GM21447 (cell line): ENCODE measurements at regions not wholly inside any gene's neighbourhood (a gene's known extent, or its start where the extent isn't known, plus 50 kb on each side); places are given as distances from the start of the nearest gene placed in this dataset.
"Not testable (repeated sequence)": the region's sequence is repeated elsewhere in the genome, so short reads cannot be mapped to it uniquely, and the experiment has no call there.

Experiments used
- ATAC-seq: cut with Tn5 transposase; IDR thresholded peaks from one replicate; pipeline ENCODE4 v1.9.1; 2021; ENCODE audit not compliant: unreplicated experiment

DNA sequence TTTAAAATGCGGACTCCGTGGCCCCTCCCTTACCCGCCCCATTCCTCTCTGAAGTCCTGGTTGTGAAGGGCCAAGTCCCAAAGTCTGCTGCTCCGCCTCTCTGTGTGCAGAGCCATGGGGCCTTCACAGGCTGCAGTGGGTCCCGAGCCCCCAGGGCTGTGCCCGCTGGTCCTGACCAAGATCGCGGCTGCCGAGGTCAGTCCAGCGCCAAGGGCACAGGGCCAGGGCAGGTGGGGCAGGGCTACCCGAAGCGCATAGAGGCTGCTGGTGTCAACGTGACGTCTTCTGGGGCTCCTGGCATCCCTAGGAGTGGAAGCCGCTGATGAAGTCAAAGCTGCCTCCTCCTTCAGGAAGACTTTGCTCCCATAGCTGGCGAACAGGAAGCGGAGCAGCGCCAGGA, 858.8 kb downstream of the TUBA3C start:
- ATAC-seq, result not testable (repeated sequence)

DNA sequence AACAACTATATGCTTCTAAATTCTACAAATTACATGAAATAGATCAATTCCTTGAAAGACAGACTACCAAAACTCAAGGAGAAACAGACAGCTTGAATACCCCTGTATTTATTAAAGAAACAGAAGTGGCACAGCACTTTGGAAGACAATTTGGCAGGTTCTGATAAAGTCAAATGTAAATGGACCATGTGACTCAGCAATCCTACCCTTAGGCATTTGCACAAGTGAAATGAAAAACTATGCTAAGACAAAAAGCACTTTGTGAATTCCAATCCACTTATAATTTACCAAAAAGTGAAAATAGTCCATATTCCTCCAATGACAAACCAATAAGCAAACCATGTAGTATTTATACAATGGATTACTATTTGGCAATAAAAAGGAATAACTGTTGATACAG, 862.0 kb downstream of the TUBA3C start:
- ATAC-seq, result not testable (repeated sequence)

DNA sequence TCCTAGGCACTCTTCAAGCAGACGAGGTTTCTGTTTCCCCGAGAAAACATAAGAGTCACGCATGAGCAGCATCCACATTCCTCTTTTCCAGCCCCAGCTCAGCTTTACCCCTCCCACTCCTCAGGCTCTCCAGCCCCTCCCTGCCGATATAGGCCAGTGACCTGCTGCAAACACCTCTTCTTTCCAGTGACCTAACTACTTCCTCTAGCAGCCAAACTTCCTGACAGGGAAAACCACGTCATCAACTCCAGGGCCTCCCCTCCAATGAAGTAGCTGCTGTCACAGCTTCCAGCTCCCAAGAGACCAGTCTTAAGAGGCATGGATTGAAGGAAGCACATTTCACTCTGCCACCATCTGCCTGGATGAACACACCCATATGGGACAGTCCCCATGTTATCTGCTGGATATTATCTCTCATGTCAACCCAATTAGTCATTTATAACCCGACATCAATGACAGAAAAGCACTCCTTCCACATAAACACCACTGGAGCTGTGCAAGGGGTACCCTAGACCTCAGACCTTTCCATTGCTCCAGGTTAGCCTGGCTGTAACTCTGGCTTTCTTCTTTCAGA, 878.3 kb downstream of the TUBA3C start:
- ATAC-seq, result not testable (repeated sequence)

DNA sequence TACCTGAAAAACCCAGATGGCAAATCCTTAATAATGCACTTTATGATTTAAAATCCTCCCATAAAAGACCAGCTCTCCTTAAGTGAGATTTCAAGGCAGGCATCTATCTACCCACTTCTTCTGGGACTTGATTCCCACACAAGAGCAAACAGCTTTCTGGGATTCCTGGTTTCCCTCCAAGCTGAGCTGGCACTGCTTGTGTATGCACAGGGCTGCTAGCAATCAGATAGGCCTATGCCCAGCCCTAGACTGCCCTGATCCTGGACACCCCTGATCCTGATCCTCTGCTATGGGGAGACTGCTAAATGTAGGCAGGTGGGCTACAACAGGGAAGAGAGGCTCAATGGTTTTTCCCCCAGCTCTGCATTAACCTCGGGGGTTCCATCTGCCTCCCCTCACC, 880.7 kb downstream of the TUBA3C start:
- not testable (repeated sequence) for ATAC-seq

DNA sequence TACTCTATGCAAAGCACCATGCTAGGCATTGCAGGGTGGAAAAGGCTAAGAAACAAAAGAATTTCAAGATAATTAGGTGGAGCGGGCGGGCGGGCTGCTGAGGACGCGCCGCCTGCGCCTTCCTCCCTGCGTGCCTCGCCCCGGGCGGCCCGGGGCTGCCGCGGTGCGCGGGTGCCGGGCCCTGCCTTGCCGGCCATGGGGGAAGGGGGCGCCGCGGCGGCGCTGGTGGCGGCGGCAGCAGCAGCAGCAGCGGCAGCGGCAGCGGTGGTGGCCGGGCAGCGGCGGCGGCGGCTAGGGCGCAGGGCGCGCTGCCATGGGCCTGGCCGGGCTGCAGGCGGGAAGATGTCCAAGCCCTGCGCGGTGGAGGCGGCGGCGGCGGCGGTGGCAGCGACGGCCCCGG, 884.3 kb downstream of the TUBA3C start:
- ATAC-seq, result not testable (repeated sequence)

DNA sequence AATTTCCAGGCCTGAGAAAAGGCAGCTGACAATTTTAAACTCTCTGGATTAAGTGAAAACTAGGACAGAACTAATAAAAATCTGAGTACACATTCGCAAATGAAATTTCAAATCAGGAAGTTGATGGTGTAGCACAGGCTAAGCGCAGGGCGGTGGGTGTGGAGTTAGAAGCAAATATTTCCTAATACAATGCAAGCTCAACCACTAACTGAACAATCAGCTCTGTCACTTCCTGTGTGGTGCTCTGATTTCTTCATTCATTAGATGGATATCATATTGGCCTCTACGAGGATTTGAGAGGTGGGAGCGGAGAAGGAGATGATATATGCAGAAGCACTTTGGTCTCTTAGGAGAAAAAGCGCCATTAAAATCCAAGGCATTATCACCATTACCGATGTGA, 885.0 kb downstream of the TUBA3C start:
- not testable (repeated sequence) for ATAC-seq

DNA sequence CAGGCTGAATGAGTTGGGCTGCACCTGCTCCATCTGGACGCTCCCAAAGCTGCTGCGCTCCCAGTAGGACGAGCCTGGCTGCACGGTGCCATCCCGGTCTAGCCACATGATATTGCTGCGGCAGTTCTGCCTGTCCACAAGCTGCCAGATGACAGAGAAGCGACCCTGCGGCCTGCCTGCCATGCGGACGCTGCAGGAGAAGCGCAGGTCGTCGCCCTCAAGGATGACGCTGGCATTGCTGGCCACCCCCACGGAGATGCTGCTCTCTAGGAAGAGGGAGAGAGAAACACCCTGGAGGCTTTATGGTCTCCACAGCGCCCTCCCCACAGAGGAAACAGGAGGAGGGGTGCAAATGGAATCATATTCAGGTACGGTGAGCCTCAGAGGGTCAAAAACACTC, 887.3 kb downstream of the TUBA3C start:
- ATAC-seq, result not testable (repeated sequence)

DNA sequence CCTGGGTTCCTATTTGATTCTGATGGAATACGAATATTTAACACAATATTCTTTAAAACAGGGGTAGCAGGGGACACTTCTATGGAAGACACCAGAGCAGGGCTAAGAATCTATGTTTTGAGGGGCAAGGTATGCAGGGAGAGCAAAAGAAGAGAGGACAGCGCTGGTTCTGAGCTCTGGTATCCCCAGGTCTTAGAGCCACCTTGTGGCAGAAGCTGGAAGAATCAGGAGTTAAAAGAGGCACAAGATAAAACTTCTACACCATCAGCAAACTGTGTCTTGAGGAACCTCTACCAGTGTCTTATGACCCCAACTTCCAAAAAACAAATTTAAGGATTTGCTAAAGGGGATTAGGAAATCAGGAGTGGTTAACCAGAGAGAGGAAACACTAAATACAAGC, 894.8 kb downstream of the TUBA3C start:
- not testable (repeated sequence) for ATAC-seq

DNA sequence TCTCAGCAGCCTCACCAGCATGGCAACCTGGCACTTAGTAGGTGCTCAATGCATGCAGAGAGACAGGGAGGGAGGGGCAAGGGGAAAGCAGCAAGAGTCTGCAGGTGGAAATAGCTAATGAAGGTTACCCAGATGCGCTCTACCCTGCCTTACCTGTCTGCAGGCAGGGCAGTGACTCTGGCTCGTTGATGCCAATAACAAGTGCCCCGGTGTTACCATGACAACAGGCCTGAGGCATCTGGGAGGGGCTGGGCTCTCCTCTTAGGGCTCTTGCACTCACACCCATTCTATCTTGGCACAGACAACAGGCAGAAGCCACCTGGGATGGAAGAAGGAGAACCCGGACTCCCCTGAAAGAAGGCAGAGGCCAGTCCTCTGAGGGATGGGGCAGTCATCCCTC, 896.0 kb downstream of the TUBA3C start:
- ATAC-seq, result not testable (repeated sequence)

DNA sequence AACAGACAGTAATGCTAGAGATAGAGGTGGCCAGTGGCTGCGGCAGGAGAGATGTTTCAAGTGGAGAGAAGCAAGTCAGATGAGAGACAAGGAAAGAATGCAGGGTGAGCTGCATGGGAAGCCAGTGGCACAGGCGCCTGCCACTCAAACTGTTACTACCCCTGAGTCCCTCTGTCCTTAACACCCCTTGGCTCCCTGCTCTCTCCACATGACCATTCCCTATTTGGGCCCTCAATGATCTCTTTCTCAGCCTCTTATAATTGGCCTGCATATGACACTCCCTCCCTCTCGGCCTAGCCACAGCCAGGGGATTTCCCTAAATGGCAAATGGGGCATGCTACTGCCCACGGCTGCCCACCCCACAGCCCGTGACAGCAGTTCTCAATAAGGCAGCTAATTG, 897.6 kb downstream of the TUBA3C start:
- not testable (repeated sequence) for ATAC-seq

DNA sequence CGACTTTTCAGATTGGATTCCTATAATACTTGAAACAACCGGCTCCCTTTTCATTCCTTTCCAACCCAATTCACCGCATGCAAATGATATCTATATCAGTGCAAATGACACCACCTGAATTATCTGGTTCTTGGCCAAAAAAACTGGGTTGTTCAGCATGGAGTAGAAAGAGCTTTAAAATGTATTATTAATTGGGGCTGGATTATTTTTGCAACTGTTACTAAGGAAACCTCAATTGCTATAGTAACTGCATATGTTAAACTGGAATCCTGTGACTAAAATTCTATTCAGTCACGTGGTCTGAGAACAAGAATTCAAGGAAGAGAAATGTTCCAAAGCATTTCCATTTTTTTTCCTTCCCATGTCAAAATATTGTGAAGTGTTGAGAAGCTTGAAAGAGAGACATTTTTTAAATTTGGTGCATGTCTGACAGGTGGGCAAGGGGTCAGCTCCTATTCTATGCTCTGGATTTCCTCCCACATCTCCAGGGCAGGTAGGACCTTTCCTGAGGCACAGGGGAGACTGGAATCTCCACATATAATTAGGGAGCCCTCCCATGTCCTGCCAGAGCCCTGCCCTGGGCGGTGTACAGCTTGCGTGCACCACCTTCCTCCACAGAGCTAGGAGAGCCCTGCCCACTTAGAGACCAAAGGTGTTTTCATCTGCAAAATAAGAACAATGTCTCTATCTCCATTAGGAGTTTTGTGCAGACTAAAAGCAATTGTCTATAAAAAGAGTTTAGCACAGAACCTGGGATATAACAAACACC, 899.6 kb downstream of the TUBA3C start:
- not testable (repeated sequence) for ATAC-seq

DNA sequence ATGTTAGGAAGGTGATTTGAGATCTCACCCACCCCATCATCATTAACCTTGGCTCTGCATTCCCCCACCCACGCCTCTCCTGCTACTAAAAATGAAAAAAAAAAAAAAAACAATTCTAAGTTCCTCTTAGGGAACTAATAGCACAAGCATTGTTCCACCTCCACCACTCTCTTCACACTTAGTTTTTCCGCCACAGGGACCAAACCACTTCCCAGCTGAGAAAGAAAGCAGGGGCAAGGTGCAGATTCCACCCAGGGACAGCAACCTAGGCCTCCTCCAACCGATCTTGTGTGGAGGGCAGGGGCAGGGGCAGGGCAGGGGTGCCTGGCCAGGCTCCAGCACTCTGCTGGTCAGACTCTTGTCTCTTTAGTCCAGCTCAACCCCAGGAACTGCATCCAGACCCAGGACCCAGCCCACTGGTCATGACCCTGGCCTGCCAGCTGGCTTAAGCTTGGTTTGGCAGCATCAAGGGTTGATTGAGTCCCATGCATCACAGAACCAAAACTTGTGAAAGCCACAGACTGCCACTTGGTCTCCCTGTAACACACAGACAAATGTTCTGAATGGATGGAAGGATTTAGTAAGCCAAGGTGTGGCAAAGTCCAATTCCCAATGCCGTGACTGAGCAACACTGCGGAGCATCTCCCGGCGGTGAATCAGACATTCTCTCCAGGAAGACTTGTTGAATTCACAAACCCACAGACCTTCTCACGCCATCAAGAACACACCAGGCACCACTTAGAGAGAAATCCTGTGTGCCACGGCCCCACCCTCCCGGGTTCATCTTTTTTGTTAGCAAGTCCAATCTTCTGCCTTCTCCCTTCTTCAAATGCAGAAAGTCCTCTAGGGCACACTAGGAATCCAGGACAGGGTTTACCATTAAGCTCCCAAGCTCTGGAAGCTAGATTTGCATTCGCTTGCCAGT, 900.5 kb downstream of the TUBA3C start:
- ATAC-seq, result not testable (repeated sequence)

DNA sequence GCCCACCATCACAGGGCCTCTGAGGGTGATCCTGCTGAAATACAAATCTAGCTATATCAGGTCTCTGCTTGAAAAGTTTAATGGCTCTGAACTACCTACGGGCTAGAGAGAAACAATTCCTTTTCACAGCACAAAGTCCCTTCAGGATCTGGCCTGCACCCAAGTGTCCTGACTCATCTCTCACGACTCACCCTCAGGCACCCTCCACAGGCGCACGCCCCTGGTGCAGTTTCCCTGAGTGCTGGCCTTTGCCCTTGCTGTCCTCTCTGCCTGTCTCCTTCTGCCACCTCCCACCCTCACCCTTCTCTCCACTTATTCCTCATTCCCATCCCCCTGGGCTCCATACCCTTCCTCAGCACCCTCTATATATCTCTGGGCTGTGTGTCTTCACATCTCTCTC, 901.7 kb downstream of the TUBA3C start:
- ATAC-seq, result not testable (repeated sequence)

DNA sequence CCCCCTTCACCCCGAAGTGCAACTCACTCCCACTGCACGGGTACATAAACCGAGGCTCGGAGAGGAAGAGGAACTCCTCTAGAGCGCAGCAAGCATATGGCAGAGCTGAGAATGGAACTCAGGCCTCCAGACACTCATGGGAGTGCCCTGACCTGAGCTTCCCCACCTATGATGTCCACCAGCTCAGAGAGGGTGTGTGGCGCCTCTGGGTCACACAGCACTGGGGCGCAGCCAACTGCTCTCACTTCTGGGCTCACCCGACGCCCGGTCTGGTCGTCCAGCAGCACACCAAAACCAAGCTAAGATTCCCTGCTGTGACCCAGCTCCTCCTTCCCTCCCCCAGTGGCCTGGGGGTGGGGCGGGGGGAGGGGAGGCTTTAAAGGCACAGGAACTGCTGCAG, 904.3 kb downstream of the TUBA3C start:
- not testable (repeated sequence) for ATAC-seq

DNA sequence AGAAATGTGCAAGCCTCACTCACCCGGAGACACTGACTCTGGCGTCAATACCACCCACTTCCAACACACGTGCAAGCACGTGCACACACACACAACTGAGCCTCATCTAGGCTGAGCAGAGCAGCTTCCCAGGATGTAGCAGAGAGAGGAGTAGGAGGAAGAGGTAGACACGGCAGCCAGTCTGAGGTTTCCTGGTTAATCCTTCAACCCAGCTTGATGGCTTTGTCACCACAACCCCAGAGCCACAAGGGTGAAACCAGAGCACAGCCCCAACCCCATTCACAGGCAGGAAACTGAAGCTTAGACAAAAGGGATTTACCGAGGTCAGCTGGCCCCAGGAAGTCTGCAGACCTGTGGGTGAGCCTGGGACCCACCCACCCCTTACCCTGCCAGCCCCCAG, 905.3 kb downstream of the TUBA3C start:
- not testable (repeated sequence) for ATAC-seq

DNA sequence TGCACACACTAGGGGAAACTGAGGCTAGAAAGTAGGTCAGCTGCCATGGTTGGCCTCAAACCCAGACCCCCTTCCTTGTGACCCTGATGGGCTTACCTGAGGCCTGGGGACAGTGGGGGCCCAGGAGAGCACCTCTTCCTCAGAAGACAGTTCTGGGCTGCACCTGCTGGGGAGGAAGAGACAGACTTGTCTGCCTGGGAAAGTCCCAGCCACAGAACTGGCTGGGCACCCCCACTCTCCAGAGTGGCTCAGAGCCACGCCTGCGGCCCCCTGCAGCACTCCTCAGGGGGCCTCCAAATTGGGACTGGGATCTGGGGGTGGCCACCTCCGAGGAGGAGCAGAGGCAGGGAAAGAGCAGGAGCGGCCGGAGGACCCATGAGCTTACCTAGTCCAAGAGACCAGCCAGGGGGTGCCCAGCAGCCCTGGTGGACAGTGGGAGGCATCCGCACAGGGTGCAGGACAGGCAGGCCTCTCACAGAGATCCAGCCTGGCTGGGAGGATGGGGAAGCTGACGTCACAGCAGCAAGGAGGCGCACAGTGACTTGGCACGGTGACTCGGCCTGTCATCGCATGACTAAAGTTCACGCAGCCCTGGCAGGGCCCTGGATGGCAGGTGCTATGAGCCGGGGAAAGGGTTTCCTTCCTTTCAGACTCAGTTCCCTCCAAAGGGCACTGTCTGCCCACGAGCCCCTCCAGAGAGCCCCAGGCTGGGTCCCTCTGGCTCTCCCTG, 907.7 kb downstream of the TUBA3C start:
- not testable (repeated sequence) for ATAC-seq

DNA sequence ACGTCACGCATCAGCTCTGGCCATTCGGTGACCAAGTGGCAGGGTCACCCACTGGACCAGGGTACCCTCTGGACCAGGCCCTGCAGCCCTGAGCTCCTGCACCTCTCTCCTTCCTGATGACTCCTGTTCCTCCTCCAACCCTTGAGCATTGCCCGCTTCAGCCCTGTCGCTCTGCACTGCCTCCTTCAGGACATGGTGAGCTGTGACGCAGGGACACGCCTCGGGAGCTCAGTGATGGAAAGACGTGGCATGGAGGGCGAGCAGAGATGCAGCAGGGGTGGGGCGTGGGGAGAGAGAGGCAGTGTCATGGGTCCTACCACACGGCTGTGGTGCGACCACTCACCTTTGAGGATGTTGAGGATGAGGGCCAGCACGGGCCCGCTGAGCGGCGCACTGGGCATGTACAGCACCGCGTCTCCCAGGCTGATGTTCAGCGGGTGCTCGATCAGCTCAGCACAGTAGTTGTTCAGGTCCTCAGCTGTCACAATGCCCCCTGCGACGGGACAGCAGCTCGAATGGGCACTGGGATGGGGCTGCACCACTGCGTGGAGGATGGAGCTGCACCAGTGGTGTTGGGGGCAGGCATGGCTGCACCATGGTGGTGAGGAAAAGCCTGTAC, 922.7 kb downstream of the TUBA3C start:
- not testable (repeated sequence) for ATAC-seq

DNA sequence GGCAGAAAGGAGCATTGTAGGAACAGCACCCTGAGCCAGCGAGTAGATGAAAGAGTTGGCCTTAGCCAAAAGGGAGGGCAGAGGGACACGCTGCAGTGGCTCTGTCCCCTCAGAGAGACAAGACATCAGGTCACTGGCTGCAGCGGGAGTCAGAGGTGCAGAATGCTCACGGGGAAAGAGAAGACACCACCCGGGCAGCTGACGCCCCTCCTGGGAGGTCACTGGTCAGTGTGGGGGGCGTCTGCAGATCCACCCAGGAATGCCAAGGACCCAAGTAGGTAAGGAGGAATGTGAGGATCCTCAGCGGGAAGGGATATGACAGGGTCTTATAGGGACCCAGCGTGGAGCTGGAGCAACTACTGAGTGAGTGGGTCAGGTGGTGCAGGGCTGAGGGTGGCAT, 923.9 kb downstream of the TUBA3C start:
- ATAC-seq, result not testable (repeated sequence)

DNA sequence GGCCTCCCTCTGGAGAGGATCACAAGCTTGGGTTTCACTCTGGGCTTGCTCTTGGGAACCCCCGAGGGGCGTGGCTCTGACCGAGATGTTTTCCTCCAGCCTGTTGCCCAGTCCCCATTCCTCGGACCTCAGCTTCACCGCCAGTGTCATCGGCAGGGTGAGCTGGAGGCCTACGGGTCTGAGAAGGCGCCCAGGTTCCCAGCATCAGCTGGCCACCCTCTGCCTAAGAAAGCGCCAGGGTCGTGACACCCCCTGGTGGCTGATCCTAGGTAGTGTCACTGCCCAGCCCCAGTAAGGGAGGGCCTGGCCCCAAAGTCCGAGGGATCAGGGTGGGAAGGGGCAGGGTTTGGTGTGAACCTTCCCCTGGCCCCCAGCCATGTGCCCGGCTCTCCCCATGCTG, 928.8 kb downstream of the TUBA3C start:
- not testable (repeated sequence) for ATAC-seq

DNA sequence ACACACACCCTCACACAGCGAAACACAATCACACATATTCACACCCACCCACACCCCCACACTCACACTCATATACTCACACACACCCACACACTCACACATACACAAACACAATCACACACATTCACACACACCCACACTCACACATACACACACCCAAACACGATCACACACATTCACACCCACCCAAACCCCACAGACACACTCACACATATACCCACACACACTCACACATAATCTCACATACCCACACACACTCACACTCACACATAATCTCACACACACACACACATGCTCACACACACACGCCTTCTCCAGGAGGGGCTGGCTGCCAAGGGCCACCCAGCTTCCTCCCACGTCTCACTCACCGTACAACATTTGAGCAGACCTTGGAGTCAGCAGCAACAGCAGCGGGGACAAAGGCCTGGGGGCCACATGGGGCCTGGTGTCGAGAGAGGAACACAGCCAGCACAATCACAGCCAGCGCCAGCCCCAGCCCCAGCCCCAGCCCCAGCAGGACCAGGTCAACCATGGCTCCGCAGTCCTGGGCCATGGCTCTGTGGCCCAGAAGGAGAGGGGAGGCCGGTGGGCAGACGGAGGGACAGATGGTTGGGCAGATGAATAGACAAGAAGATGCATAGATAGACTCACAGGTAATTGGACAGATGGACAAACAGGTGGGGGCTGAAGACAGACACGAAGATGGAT, 932.9 kb downstream of the TUBA3C start:
- not testable (repeated sequence) for ATAC-seq
